Skeletal muscle tissue (tissue), 3 donors: ENCODE measurements at regions not wholly inside any gene's neighbourhood (a gene's known extent, or its start where the extent isn't known, plus 50 kb on each side); places are given as distances from the start of the nearest gene placed in this dataset.
A peak's percentile ranks its signal among the peaks of the same experiment; 100 is the strongest.

Experiments
- H3K27ac ChIP-seq: one replicate; pipeline ENCODE4 v1.7.0; 2013; ENCODE audit warnings: mild to moderate bottlenecking, low read depth, low read length, inconsistent platforms
- H3K27me3 ChIP-seq, 3 donors: one replicate each; pipeline ENCODE4 v1.7.0; 2013; ENCODE audit warnings: low read length in 3 of 3; ENCODE audit not compliant: control insufficient read depth in 3 of 3, insufficient read depth in 3 of 3
- H3K36me3 ChIP-seq, 3 donors: one replicate each; pipeline ENCODE4 v1.7.0; 2013; ENCODE audit warnings: low read length in 3 of 3; ENCODE audit not compliant: control insufficient read depth in 3 of 3, insufficient read depth in 3 of 3
- H3K4me1 ChIP-seq, 3 donors: one replicate each; pipeline ENCODE4 v1.7.0; 2013; ENCODE audit warnings: low read length in 3 of 3, mild to moderate bottlenecking in 3 of 3; ENCODE audit not compliant: control insufficient read depth in 3 of 3, insufficient read depth in 3 of 3
- H3K4me3 ChIP-seq, 3 donors: one replicate each; pipeline ENCODE4 v1.7.0; 2013; ENCODE audit warnings: low read length in 3 of 3
- H3K9ac ChIP-seq, 3 donors: one replicate each; pipeline ENCODE4 v1.7.0; 2013; ENCODE audit warnings: low read length in 3 of 3, mild to moderate bottlenecking in 3 of 3, moderate library complexity in 2 of 3, low read depth in 1 of 3
- H3K9me3 ChIP-seq, 3 donors: one replicate each; pipeline ENCODE4 v1.7.0; 2013; ENCODE audit warnings: low read length in 3 of 3; ENCODE audit not compliant: control insufficient read depth in 3 of 3
- donor health status: Osteomylitis.

DNA sequence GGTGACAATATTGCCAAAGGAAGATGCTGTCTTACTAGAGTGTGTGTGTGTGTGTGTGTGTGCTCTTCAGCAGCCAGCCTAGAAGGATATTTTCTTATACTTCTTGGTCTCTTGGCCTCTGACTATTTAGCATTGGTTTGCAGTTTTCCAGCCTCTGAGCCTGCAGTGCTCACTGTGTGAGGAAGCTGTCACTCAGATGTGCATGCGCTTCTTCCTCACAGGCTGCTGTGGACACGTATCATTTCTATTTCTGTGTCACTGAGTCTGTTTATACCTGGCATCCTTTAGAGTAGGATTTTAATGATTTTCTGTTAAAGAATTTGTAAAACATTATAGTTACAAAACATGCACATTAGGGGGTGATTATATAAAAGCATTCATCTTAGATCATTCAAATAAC is 83.3 kb downstream of the ALDH8A1 start:
- Histone ChIP-seq H3K9me3 (no peaks in the 10 kb centered on the region), H3K27me3 (no peaks in the 10 kb centered on the region), H3K4me3 (no peak overlapping the region), H3K9ac (no peak overlapping the region), H3K4me1 (no peaks in the 10 kb centered on the region), H3K36me3 (no peaks in the 10 kb centered on the region), H3K27ac (no peak overlapping the region)

GRCh38 chr6:134864558-134864957 is 85.3 kb downstream of the ALDH8A1 start:
- no peaks in the 10 kb centered on the region for H3K9me3 ChIP-seq
- no peaks in the 10 kb centered on the region for H3K36me3 ChIP-seq
- H3K4me3 ChIP-seq: no peak overlapping the region
- H3K27me3 ChIP-seq: no peaks in the 10 kb centered on the region
- no peak overlapping the region for H3K9ac ChIP-seq
- H3K27ac ChIP-seq: no peak overlapping the region
- H3K4me1 ChIP-seq: no peaks in the 10 kb centered on the region

- H3K9ac ChIP-seq: no peak overlapping the region
- no peak overlapping the region for H3K4me3 ChIP-seq
- no peaks in the 10 kb centered on the region for H3K27me3 ChIP-seq
- no peaks in the 10 kb centered on the region for H3K36me3 ChIP-seq
- no peaks in the 10 kb centered on the region for H3K4me1 ChIP-seq
- no peaks in the 10 kb centered on the region for H3K9me3 ChIP-seq
- no peak overlapping the region for H3K27ac ChIP-seq
Measured at GRCh38 chr6:134863763-134864510, 86.0 kb downstream of the ALDH8A1 start.

- peaks cover 2 to 31% (median 13%) of the 10 kb centered on the region in 3 donors for H3K4me1 ChIP-seq
- no peaks in the 10 kb centered on the region for H3K36me3 ChIP-seq
- no peak overlapping the region for H3K27ac ChIP-seq
- H3K9me3 ChIP-seq: no peaks in the 10 kb centered on the region
- H3K4me3 ChIP-seq: no peak overlapping the region
- H3K9ac ChIP-seq: no peak overlapping the region
- no peaks in the 10 kb centered on the region for H3K27me3 ChIP-seq
Measured at GRCh38 chr6:134854366-134854765, 95.5 kb downstream of the ALDH8A1 start.

- H3K27ac ChIP-seq: peak overlapping the region; percentile 63
- peaks cover 2 to 31% (median 13%) of the 10 kb centered on the region in 3 donors for H3K4me1 ChIP-seq
- no peaks in the 10 kb centered on the region for H3K9me3 ChIP-seq
- H3K27me3 ChIP-seq: no peaks in the 10 kb centered on the region
- H3K9ac ChIP-seq: peak overlapping the region in 1 of 3 donors; percentile 18
- peak overlapping the region in 1 of 3 donors; percentile 3 for H3K4me3 ChIP-seq
- no peaks in the 10 kb centered on the region for H3K36me3 ChIP-seq
Measured at GRCh38 chr6:134853111-134854055, 96.5 kb downstream of the ALDH8A1 start.

DNA sequence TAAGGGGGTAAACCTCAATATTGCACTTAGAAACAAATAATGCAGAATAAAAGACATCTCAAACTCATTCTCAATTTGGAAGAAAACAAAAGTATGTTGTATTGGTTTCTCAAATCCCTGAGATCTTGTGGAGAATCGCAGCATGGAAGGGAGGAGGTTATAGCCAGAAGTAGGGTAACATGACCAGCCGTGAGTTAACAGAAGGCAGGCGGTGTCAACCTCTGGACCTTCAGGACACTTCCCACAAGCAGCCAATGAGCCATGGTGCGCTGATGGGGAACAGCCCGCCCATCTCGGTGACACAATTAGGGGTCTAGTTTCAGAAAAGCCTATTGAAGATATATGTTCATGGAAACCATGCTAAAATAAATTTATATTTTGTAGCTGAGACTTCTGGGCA is 98.4 kb downstream of the ALDH8A1 start:
- Histone ChIP-seq H3K36me3 (no peaks in the 10 kb centered on the region), H3K27me3 (no peaks in the 10 kb centered on the region), H3K9me3 (no peaks in the 10 kb centered on the region), H3K4me3 (no peak overlapping the region), H3K27ac (no peak overlapping the region), H3K9ac (no peak overlapping the region), H3K4me1 (peaks cover 2 to 31% (median 13%) of the 10 kb centered on the region in 3 donors)

GRCh38 chr6:134850721-134851305 is 99.1 kb downstream of the ALDH8A1 start:
- Histone ChIP-seq H3K9ac (no peak overlapping the region), H3K4me1 (peaks cover 2 to 31% (median 13%) of the 10 kb centered on the region in 3 donors), H3K36me3 (no peaks in the 10 kb centered on the region), H3K9me3 (no peaks in the 10 kb centered on the region), H3K27me3 (no peaks in the 10 kb centered on the region), H3K27ac (no peak overlapping the region), H3K4me3 (no peak overlapping the region)

GRCh38 chr6:134849920-134850447 is 99.9 kb downstream of the ALDH8A1 start:
- no peak overlapping the region for H3K9ac ChIP-seq
- no peaks in the 10 kb centered on the region for H3K27me3 ChIP-seq
- no peak overlapping the region for H3K4me3 ChIP-seq
- H3K9me3 ChIP-seq: no peaks in the 10 kb centered on the region
- H3K27ac ChIP-seq: no peak overlapping the region
- no peaks in the 10 kb centered on the region for H3K36me3 ChIP-seq
- peaks cover 2 to 26% (median 13%) of the 10 kb centered on the region in 3 donors for H3K4me1 ChIP-seq

GRCh38 chr6:134848076-134848475 is 101.8 kb downstream of the ALDH8A1 start:
- Histone ChIP-seq H3K9ac (no peak overlapping the region), H3K27ac (no peak overlapping the region), H3K4me3 (no peak overlapping the region), H3K9me3 (no peaks in the 10 kb centered on the region), H3K36me3 (no peaks in the 10 kb centered on the region), H3K4me1 (peaks cover 2 to 11% (median 4%) of the 10 kb centered on the region in 3 donors), H3K27me3 (no peaks in the 10 kb centered on the region)
